SK-N-SH treated with all-trans-retinoic acid at 6 μM for 48 hours (cell line): ENCODE measurements at regions not wholly inside any gene's neighbourhood (a gene's known extent, or its start where the extent isn't known, plus 50 kb on each side); places are given as distances from the start of the nearest gene placed in this dataset.
A peak's percentile ranks its signal among the peaks of the same experiment; 100 is the strongest.
"Not testable (repeated sequence)": the region's sequence is repeated elsewhere in the genome, so short reads cannot be mapped to it uniquely, and the experiment has no call there.

ENCODE experiments used
- ATAC-seq: fragments of 200-7000 bp; cut with Tn5 transposase; 3 replicates; pipeline ENCODE4 v1.9.1; 2020; ENCODE audit warnings: mild to moderate bottlenecking, moderate library complexity
- ARNTL ChIP-seq: fragments of 450-650 bp; formaldehyde crosslinking; IDR thresholded peaks from 2 replicates; pipeline ENCODE4 v1.5.0; 2020; ENCODE audit warnings: low read depth, mild to moderate bottlenecking, moderate library complexity, borderline replicate concordance
- BACH2 ChIP-seq: fragments of 250-450 bp; sonication (Bioruptor Pico); IDR thresholded peaks from 2 replicates; pipeline ENCODE4 v1.9.0; 2021; ENCODE audit warnings: mild to moderate bottlenecking, borderline replicate concordance
- CSDC2 ChIP-seq: fragments of 250-450 bp; sonication (Bioruptor Pico); IDR thresholded peaks from 2 replicates; pipeline ENCODE4 v1.5.0; 2020; ENCODE audit warnings: mild to moderate bottlenecking, moderate library complexity
- CSRNP3 ChIP-seq: fragments of 250-450 bp; sonication (Bioruptor Pico); IDR thresholded peaks from 2 replicates; pipeline ENCODE4 v1.5.1; 2021; ENCODE audit warnings: mild to moderate bottlenecking, moderate library complexity
- ESRRG ChIP-seq: fragments of 250-450 bp; sonication (Bioruptor Pico); IDR thresholded peaks from 2 replicates; pipeline ENCODE4 v1.6.1; 2021; ENCODE audit warnings: mild to moderate bottlenecking
- GLIS3 ChIP-seq: fragments of 250-450 bp; sonication (Bioruptor Pico); IDR thresholded peaks from 2 replicates; pipeline ENCODE4 v1.5.0; 2020; ENCODE audit warnings: mild to moderate bottlenecking, moderate library complexity
- ISL1 ChIP-seq: fragments of 250-450 bp; sonication (Bioruptor Pico); IDR thresholded peaks from 2 replicates; pipeline ENCODE4 v2.1.2; 2022; ENCODE audit warnings: mild to moderate bottlenecking, moderate library complexity
- OSR1 ChIP-seq: fragments of 250-450 bp; sonication (Bioruptor Pico); IDR thresholded peaks from 2 replicates; pipeline ENCODE4 v1.8.0; 2022; ENCODE audit warnings: moderate library complexity, mild to moderate bottlenecking, inconsistent platforms
- PPARA ChIP-seq: fragments of 250-450 bp; sonication (Bioruptor Pico); IDR thresholded peaks from 2 replicates; pipeline ENCODE4 v1.5.0; 2020; ENCODE audit warnings: mild to moderate bottlenecking, borderline replicate concordance
- RARB ChIP-seq: fragments of 250-450 bp; sonication (Bioruptor Pico); IDR thresholded peaks from 2 replicates; pipeline ENCODE4 v1.8.0; 2021; ENCODE audit warnings: mild to moderate bottlenecking, moderate library complexity
- SNAI2 ChIP-seq: fragments of 250-450 bp; sonication (Bioruptor Pico); IDR thresholded peaks from 2 replicates; pipeline ENCODE4 v1.5.0; 2020; ENCODE audit warnings: mild to moderate bottlenecking, moderate library complexity
- TCF4 ChIP-seq: fragments of 250-450 bp; sonication (Bioruptor Pico); IDR thresholded peaks from 2 replicates; pipeline ENCODE4 v1.8.0; 2021; ENCODE audit warnings: mild to moderate bottlenecking, moderate library complexity, borderline replicate concordance
- TOX ChIP-seq: fragments of 250-450 bp; sonication (Bioruptor Pico); IDR thresholded peaks from 2 replicates; pipeline ENCODE4 v1.8.0; 2021; ENCODE audit warnings: mild to moderate bottlenecking, moderate library complexity, borderline replicate concordance
- ZC3H10 ChIP-seq: fragments of 250-450 bp; sonication (Bioruptor Pico); IDR thresholded peaks from 2 replicates; pipeline ENCODE4 v1.5.1; 2021; ENCODE audit warnings: mild to moderate bottlenecking, moderate library complexity
- ZNF565 ChIP-seq: fragments of 450-650 bp; formaldehyde crosslinking; conservative IDR thresholded peaks from 2 replicates; pipeline ENCODE4 v1.5.0; 2020; ENCODE audit warnings: low read depth, mild to moderate bottlenecking, moderate library complexity
- ZNF8 ChIP-seq: fragments of 450-650 bp; formaldehyde crosslinking; IDR thresholded peaks from 2 replicates; pipeline ENCODE4 v1.5.0; 2020; ENCODE audit warnings: mild to moderate bottlenecking, moderate library complexity
- TF ChIP-seq, protein P1 (sequence below): fragments of 250-450 bp; sonication (Bioruptor Pico); IDR thresholded peaks from 2 replicates; pipeline ENCODE4 v1.8.0; 2020; ENCODE audit warnings: mild to moderate bottlenecking, moderate library complexity, borderline replicate concordance
- TF ChIP-seq, protein P2 (sequence below): fragments of 250-450 bp; sonication (Bioruptor Pico); IDR thresholded peaks from 2 replicates; pipeline ENCODE4 v1.5.0; 2020; ENCODE audit warnings: mild to moderate bottlenecking, moderate library complexity
- TF ChIP-seq, protein P3 (sequence below): fragments of 250-450 bp; sonication (Bioruptor Pico); IDR thresholded peaks from 2 replicates; pipeline ENCODE4 v1.5.1; 2020; ENCODE audit warnings: low read depth, mild to moderate bottlenecking, moderate library complexity

- peak; percentile 71 for ATAC-seq
- no peak for TF ChIP-seq ZNF565
- no peak for TF ChIP-seq ZC3H10 (CRISPR knock-in tag)
- no peak for TF ChIP-seq TCF4 (CRISPR knock-in tag)
- no peak for TF ChIP-seq CSRNP3
- no peak for TF ChIP-seq BACH2
- TF ChIP-seq, protein P1, sequence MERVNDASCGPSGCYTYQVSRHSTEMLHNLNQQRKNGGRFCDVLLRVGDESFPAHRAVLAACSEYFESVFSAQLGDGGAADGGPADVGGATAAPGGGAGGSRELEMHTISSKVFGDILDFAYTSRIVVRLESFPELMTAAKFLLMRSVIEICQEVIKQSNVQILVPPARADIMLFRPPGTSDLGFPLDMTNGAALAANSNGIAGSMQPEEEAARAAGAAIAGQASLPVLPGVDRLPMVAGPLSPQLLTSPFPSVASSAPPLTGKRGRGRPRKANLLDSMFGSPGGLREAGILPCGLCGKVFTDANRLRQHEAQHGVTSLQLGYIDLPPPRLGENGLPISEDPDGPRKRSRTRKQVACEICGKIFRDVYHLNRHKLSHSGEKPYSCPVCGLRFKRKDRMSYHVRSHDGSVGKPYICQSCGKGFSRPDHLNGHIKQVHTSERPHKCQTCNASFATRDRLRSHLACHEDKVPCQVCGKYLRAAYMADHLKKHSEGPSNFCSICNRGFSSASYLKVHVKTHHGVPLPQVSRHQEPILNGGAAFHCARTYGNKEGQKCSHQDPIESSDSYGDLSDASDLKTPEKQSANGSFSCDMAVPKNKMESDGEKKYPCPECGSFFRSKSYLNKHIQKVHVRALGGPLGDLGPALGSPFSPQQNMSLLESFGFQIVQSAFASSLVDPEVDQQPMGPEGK (CRISPR knock-in tag) = no peak
- no peak for TF ChIP-seq ZNF8 (CRISPR knock-in tag)
- TF ChIP-seq PPARA = no peak
- no peak for TF ChIP-seq TOX
- TF ChIP-seq ESRRG = no peak
- no peak for TF ChIP-seq SNAI2 (CRISPR knock-in tag)
- no peak for TF ChIP-seq ARNTL (CRISPR knock-in tag)
- no peak for TF ChIP-seq OSR1 (CRISPR knock-in tag)
- no peak for TF ChIP-seq ISL1 (CRISPR knock-in tag)
- TF ChIP-seq GLIS3 = no peak
- TF ChIP-seq, protein P2, sequence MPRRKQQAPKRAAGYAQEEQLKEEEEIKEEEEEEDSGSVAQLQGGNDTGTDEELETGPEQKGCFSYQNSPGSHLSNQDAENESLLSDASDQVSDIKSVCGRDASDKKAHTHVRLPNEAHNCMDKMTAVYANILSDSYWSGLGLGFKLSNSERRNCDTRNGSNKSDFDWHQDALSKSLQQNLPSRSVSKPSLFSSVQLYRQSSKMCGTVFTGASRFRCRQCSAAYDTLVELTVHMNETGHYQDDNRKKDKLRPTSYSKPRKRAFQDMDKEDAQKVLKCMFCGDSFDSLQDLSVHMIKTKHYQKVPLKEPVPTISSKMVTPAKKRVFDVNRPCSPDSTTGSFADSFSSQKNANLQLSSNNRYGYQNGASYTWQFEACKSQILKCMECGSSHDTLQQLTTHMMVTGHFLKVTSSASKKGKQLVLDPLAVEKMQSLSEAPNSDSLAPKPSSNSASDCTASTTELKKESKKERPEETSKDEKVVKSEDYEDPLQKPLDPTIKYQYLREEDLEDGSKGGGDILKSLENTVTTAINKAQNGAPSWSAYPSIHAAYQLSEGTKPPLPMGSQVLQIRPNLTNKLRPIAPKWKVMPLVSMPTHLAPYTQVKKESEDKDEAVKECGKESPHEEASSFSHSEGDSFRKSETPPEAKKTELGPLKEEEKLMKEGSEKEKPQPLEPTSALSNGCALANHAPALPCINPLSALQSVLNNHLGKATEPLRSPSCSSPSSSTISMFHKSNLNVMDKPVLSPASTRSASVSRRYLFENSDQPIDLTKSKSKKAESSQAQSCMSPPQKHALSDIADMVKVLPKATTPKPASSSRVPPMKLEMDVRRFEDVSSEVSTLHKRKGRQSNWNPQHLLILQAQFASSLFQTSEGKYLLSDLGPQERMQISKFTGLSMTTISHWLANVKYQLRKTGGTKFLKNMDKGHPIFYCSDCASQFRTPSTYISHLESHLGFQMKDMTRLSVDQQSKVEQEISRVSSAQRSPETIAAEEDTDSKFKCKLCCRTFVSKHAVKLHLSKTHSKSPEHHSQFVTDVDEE (CRISPR knock-in tag) = no peak
These were observed 1496.1 kb upstream of the C9orf72 start for GRCh38 chr9:29069376-29069775.

DNA sequence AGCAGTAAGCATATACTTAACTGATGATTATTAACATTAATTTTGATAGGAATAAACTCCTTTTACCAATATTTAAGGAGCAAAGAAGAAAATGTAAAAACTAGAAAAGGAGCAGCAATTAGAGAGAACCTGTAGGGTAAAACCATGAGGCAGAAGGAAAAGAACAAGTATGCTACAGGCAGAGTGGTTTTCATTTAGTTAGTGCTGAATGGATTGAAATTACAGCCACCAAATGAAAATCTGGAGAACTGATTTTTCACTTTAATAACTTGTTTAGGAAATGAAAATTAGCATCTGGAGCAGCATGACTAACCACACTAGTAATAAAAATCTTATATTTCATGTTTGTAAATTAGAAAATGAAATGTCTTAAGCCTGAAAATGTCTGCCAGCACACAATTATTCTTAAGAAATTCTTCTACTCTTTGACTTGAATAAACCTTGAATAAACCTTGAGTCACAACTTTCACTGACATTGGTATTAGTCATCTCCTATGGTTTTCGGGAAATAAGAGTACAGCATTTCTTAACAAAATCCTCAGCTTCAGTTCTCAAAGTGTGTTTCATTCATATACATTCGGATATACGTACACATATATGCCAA lies 1504.9 kb upstream of the C9orf72 start:
- ATAC-seq = peak; percentile 94
- TF ChIP-seq ISL1 (CRISPR knock-in tag) (peak; percentile 54), OSR1 (CRISPR knock-in tag) (no peak)

DNA sequence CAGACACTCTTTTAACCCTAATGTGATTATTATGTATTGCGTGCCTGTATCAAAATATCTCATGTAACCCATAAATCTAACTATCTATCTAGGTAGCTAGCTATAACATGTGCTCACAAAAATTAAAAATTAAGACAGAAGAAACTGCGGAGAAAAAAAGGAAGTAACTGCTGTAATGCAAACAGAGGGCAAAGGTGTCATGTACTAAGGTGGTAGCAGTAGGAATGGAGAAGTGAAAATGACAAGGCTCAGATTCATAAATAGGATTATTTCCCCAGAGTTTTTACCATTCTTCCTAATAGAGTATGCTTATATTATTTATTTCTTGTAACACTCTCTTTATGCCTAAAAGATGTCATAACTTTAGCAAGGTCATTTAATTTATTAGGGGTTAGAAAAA lies 1527.5 kb upstream of the C9orf72 start:
- ATAC-seq = no peak
- TF ChIP-seq CSDC2 = no peak
- TF ChIP-seq, protein P1 (CRISPR knock-in tag) = no peak
- TF ChIP-seq RARB (CRISPR knock-in tag) = no peak
- TF ChIP-seq, protein P3, sequence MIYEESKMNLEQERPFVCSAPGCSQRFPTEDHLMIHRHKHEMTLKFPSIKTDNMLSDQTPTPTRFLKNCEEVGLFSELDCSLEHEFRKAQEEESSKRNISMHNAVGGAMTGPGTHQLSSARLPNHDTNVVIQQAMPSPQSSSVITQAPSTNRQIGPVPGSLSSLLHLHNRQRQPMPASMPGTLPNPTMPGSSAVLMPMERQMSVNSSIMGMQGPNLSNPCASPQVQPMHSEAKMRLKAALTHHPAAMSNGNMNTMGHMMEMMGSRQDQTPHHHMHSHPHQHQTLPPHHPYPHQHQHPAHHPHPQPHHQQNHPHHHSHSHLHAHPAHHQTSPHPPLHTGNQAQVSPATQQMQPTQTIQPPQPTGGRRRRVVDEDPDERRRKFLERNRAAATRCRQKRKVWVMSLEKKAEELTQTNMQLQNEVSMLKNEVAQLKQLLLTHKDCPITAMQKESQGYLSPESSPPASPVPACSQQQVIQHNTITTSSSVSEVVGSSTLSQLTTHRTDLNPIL = no peak
- TF ChIP-seq, protein P2 (CRISPR knock-in tag) = no peak
- TF ChIP-seq GLIS3 = no peak
- no peak for TF ChIP-seq ESRRG
- no peak for TF ChIP-seq ISL1 (CRISPR knock-in tag)
- TF ChIP-seq ZNF565 = no peak
- no peak for TF ChIP-seq ARNTL (CRISPR knock-in tag)
- no peak for TF ChIP-seq ZC3H10 (CRISPR knock-in tag)

- ATAC-seq = not testable (repeated sequence)
These were observed 1530.9 kb upstream of the C9orf72 start for GRCh38 chr9:29104166-29104565.
